ENCODE measurements at regions not wholly inside any gene's neighbourhood (a gene's known extent, or its start where the extent isn't known, plus 50 kb on each side); places are given as distances from the start of the nearest gene placed in this dataset.

- no peak for TF ChIP-seq SMC3 (IDR thresholded peaks at IDR 0.05; ENCODE audit: low read depth, low read length)
- TF ChIP-seq, protein P1, sequence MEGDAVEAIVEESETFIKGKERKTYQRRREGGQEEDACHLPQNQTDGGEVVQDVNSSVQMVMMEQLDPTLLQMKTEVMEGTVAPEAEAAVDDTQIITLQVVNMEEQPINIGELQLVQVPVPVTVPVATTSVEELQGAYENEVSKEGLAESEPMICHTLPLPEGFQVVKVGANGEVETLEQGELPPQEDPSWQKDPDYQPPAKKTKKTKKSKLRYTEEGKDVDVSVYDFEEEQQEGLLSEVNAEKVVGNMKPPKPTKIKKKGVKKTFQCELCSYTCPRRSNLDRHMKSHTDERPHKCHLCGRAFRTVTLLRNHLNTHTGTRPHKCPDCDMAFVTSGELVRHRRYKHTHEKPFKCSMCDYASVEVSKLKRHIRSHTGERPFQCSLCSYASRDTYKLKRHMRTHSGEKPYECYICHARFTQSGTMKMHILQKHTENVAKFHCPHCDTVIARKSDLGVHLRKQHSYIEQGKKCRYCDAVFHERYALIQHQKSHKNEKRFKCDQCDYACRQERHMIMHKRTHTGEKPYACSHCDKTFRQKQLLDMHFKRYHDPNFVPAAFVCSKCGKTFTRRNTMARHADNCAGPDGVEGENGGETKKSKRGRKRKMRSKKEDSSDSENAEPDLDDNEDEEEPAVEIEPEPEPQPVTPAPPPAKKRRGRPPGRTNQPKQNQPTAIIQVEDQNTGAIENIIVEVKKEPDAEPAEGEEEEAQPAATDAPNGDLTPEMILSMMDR (IDR thresholded peaks at IDR 0.05): no peak
- TF ChIP-seq FOXM1 (IDR thresholded peaks at IDR 0.05; ENCODE audit: low read depth): no peak
- no peak for TF ChIP-seq POLR2AphosphoS5 (IDR thresholded peaks at IDR 0.05; ENCODE audit: low read depth, low read length)
- TF ChIP-seq MAX (IDR thresholded peaks at IDR 0.05; ENCODE audit: low read depth): no peak
Observed at GRCh38 chr13:75136151-75136550, 345.8 kb downstream of the TBC1D4 start.
